ENCODE measurements at regions not wholly inside any gene's neighbourhood (a gene's known extent, or its start where the extent isn't known, plus 50 kb on each side); places are given as distances from the start of the nearest gene placed in this dataset.
"Not testable (repeated sequence)": the region's sequence is repeated elsewhere in the genome, so short reads cannot be mapped to it uniquely, and the experiment has no call there.

DNA sequence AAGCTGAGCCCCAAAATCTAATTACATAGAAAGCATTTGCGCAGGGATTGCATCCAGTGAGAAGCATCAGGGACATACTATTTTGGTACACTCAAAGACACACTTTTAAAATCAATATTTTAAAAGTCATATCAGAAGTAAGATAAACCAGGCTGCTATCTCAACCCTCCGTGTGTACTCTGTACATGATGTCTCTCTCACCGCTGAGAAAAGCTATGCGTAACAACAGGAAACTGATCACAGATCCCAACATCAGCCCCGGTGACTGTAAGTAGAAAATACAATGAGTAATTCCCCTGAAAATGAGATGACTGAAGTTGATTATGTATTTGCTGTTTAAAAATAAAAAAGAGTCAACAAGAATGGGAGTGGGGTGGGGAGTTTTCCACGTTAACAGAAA lies 329.8 kb downstream of the BCL2L11 start:
- TF ChIP-seq EZH2phosphoT487 (IDR thresholded peaks at IDR 0.05; ENCODE audit: insufficient read depth, low read depth); EZH2 (IDR thresholded peaks at IDR 0.05; ENCODE audit: insufficient read depth, poor library complexity, severe bottlenecking): not testable (repeated sequence)

All from GM23248 (cell line).